ENCODE measurements at regions not wholly inside any gene's neighbourhood (a gene's known extent, or its start where the extent isn't known, plus 50 kb on each side); places are given as distances from the start of the nearest gene placed in this dataset.

DNA sequence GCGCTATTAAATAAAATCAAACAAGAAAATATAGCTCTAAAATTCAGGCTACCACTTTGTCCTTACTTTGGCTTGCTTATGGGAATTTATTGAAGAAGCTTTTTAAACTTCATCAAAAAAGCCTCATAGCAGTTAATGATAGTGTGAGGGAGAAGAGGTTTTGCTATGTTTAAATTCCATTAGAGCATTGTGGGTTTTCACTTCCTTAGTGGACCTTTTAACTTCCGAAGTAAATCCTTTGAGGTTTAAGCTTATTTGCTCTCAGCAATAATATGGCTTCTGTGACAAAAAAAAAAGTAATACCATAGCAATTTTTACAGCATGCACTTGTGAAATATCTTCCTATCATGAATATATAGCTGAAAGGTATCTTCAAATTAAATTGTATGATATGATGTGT is 120.2 kb upstream of the NDST4 start:
- TF ChIP-seq, protein P1, sequence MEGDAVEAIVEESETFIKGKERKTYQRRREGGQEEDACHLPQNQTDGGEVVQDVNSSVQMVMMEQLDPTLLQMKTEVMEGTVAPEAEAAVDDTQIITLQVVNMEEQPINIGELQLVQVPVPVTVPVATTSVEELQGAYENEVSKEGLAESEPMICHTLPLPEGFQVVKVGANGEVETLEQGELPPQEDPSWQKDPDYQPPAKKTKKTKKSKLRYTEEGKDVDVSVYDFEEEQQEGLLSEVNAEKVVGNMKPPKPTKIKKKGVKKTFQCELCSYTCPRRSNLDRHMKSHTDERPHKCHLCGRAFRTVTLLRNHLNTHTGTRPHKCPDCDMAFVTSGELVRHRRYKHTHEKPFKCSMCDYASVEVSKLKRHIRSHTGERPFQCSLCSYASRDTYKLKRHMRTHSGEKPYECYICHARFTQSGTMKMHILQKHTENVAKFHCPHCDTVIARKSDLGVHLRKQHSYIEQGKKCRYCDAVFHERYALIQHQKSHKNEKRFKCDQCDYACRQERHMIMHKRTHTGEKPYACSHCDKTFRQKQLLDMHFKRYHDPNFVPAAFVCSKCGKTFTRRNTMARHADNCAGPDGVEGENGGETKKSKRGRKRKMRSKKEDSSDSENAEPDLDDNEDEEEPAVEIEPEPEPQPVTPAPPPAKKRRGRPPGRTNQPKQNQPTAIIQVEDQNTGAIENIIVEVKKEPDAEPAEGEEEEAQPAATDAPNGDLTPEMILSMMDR (conservative IDR thresholded peaks at IDR 0.05 in 1 of 2, IDR thresholded peaks at IDR 0.05 in 1 of 2; ENCODE audit: low read depth in 1 of 2, low read length in 2 of 2): no peak
- no peak for TF ChIP-seq EZH2 (IDR thresholded peaks at IDR 0.05; ENCODE audit: low read length, missing control alignments)
- Histone ChIP-seq H4K20me1 (ENCODE audit: control insufficient read depth, extremely low read depth, insufficient read depth, low read length) (no peaks in the 10 kb centered on the region), H3K4me2 (ENCODE audit: extremely low read depth, insufficient read depth, low read length) (no peak overlapping the region), H3K4me3 (replicated peaks in 1 of 4; ENCODE audit: control extremely low read depth in 1 of 4, insufficient read depth in 1 of 4, low read depth in 3 of 4, low read length in 4 of 4) (no peak overlapping the region), H3K4me1 (ENCODE audit: control insufficient read depth, extremely low read depth, insufficient read depth, low read length) (no peaks in the 10 kb centered on the region), H2AFZ (ENCODE audit: low read length) (no peak overlapping the region), H3K9me3 (ENCODE audit: control insufficient read depth, insufficient read depth, low read depth, low read length) (no peaks in the 10 kb centered on the region), H3K36me3 (ENCODE audit: control insufficient read depth, insufficient read depth, low read length) (no peaks in the 10 kb centered on the region), H3K27ac (ENCODE audit: insufficient read depth, low read length) (no peak overlapping the region), H3K27me3 (ENCODE audit: control insufficient read depth, insufficient read depth, low read length) (no peaks in the 10 kb centered on the region), H3K9ac (ENCODE audit: insufficient read depth, low read length) (no peak overlapping the region), H3K79me2 (ENCODE audit: control insufficient read depth, insufficient read depth, low read length) (no peaks in the 10 kb centered on the region)
- DNase-seq (ENCODE audit: low read depth in 2 of 2): no peak

DNA sequence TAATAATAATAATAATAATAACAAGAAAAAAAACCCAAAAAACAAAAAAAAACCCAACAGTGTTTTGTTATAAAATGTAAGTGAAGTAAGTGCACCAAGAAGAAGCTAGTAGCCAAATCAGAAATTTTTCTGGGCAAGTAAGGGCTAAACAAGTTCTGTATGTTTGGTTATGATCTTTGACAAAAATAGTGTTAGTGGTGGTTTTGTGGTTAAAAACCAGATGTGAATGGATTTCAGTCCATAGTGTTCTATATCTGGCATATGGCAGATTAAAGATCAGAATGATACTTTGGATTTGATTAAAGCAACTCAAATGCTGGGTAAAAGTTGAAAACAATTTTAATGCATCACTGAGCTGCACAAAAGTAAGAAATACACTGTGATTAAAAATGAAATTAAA is 116.5 kb upstream of the NDST4 start:
- Histone ChIP-seq H3K9me3 (ENCODE audit: control insufficient read depth, insufficient read depth, low read depth, low read length) (no peaks in the 10 kb centered on the region), H2AFZ (ENCODE audit: low read length) (no peak overlapping the region), H3K4me1 (ENCODE audit: control insufficient read depth, extremely low read depth, insufficient read depth, low read length) (no peaks in the 10 kb centered on the region), H3K79me2 (ENCODE audit: control insufficient read depth, insufficient read depth, low read length) (no peaks in the 10 kb centered on the region), H3K4me2 (ENCODE audit: extremely low read depth, insufficient read depth, low read length) (no peak overlapping the region), H3K9ac (ENCODE audit: insufficient read depth, low read length) (no peak overlapping the region), H4K20me1 (ENCODE audit: control insufficient read depth, extremely low read depth, insufficient read depth, low read length) (no peaks in the 10 kb centered on the region), H3K36me3 (ENCODE audit: control insufficient read depth, insufficient read depth, low read length) (no peaks in the 10 kb centered on the region), H3K27me3 (ENCODE audit: control insufficient read depth, insufficient read depth, low read length) (no peaks in the 10 kb centered on the region), H3K4me3 (replicated peaks in 1 of 4; ENCODE audit: control extremely low read depth in 1 of 4, insufficient read depth in 1 of 4, low read depth in 3 of 4, low read length in 4 of 4) (no peak overlapping the region), H3K27ac (ENCODE audit: insufficient read depth, low read length) (no peak overlapping the region)
- DNase-seq (ENCODE audit: low read depth in 2 of 2): no peak
- TF ChIP-seq EZH2 (IDR thresholded peaks at IDR 0.05; ENCODE audit: low read length, missing control alignments): no peak
- TF ChIP-seq, protein P1 (conservative IDR thresholded peaks at IDR 0.05 in 1 of 2, IDR thresholded peaks at IDR 0.05 in 1 of 2; ENCODE audit: low read depth in 1 of 2, low read length in 2 of 2): no peak

DNA sequence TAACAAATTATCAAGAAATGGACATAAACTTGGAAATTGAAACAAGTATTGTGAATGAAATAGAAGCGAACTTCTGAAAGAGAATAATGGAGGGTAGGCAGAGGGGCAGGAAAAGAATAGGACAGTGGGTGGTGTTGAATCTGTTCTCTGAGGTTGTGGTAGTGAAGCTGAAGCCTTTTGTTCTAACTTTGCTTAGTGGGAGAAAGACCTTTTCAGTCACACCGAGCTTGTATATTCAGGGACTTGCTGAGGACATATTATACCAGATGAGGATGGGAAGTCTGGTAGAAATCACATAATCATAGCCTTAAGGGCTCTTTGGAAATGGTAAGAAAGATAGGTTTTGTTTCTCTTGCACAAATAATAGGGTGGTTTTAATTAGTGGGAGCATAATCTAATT is 115.4 kb upstream of the NDST4 start:
- H3K27ac ChIP-seq (ENCODE audit: insufficient read depth, low read length): no peak overlapping the region
- no peaks in the 10 kb centered on the region for H3K79me2 ChIP-seq (ENCODE audit: control insufficient read depth, insufficient read depth, low read length)
- TF ChIP-seq EZH2 (IDR thresholded peaks at IDR 0.05; ENCODE audit: low read length, missing control alignments): no peak
- TF ChIP-seq, protein P1 (conservative IDR thresholded peaks at IDR 0.05 in 1 of 2, IDR thresholded peaks at IDR 0.05 in 1 of 2; ENCODE audit: low read depth in 1 of 2, low read length in 2 of 2): no peak
- no peaks in the 10 kb centered on the region for H3K9me3 ChIP-seq (ENCODE audit: control insufficient read depth, insufficient read depth, low read depth, low read length)
- H2AFZ ChIP-seq (ENCODE audit: low read length): no peak overlapping the region
- no peak overlapping the region for H3K4me2 ChIP-seq (ENCODE audit: extremely low read depth, insufficient read depth, low read length)
- H3K4me1 ChIP-seq (ENCODE audit: control insufficient read depth, extremely low read depth, insufficient read depth, low read length): no peaks in the 10 kb centered on the region
- no peak overlapping the region for H3K9ac ChIP-seq (ENCODE audit: insufficient read depth, low read length)
- no peaks in the 10 kb centered on the region for H3K36me3 ChIP-seq (ENCODE audit: control insufficient read depth, insufficient read depth, low read length)
- no peaks in the 10 kb centered on the region for H3K27me3 ChIP-seq (ENCODE audit: control insufficient read depth, insufficient read depth, low read length)
- DNase-seq (ENCODE audit: low read depth in 2 of 2): no peak
- no peaks in the 10 kb centered on the region for H4K20me1 ChIP-seq (ENCODE audit: control insufficient read depth, extremely low read depth, insufficient read depth, low read length)
- no peak overlapping the region for H3K4me3 ChIP-seq (replicated peaks in 1 of 4; ENCODE audit: control extremely low read depth in 1 of 4, insufficient read depth in 1 of 4, low read depth in 3 of 4, low read length in 4 of 4)
